Body of pancreas (tissue), 4 donors: ENCODE measurements at regions not wholly inside any gene's neighbourhood (a gene's known extent, or its start where the extent isn't known, plus 50 kb on each side); places are given as distances from the start of the nearest gene placed in this dataset.
"Not testable (repeated sequence)": the region's sequence is repeated elsewhere in the genome, so short reads cannot be mapped to it uniquely, and the experiment has no call there.

Source experiments
- ATAC-seq: fragments of 150-250 bp; one replicate; pipeline ENCODE4 v1.9.1; 2016
- DNase-seq, 4 donors: peaks; one replicate each; pipeline ENCODE4 v3.0.0-alpha.2; 2019
- H3K27ac ChIP-seq, 4 donors: fragments of 200-600 bp; sonication (generic); 1 replicate in 3 of 4; 2 replicates in 1 of 4; pipeline versions ENCODE4 v1.5.1 to v1.6.1; 2016 to 2019; ENCODE audit warnings: mild to moderate bottlenecking in 1 of 4, mixed read lengths in 1 of 4, moderate library complexity in 1 of 4
- H3K27me3 ChIP-seq, 2 donors: fragments of 200-600 bp; sonication (generic); one replicate each; pipeline ENCODE4 v1.6.0; 2016; ENCODE audit warnings: mild to moderate bottlenecking in 1 of 2
- H3K36me3 ChIP-seq, 2 donors: fragments of 200-600 bp; sonication (generic); replicated peaks in 1 of 2; 2 replicates each; pipeline ENCODE4 v1.5.1; 2016; ENCODE audit warnings: low read depth in 2 of 2; ENCODE audit not compliant: insufficient read depth in 1 of 2
- H3K4me1 ChIP-seq: fragments of 200-600 bp; sonication (generic); one replicate; pipeline ENCODE4 v1.6.0; 2016
- H3K4me3 ChIP-seq, 2 donors: fragments of 200-600 bp; sonication (generic); 1 replicate in 1 of 2; 2 replicates in 1 of 2; pipeline ENCODE4 v1.5.1; 2016 to 2019
- H3K9me3 ChIP-seq, 3 donors: fragments of 200-600 bp; sonication (generic); 1 replicate in 2 of 3; 2 replicates in 1 of 3; pipeline ENCODE4 v1.5.1; 2016
- POLR2A ChIP-seq, 3 donors: fragments of 450-650 bp; IDR thresholded peaks; one replicate each; pipeline ENCODE4 v1.6.1; 2016; ENCODE audit warnings: antibody characterized with exemption in 3 of 3, mild to moderate bottlenecking in 2 of 3
- WGBS, 2 donors: methylation state at CpG; one replicate each; pipeline ENCODE4 v1.1.5; 2017; 5-methylcytosine and 5-hydroxymethylcytosine counted together
- intact Hi-C: fragments of 100-400 bp; cut with DNase I; formaldehyde crosslinking; loops from one replicate; pipeline ENCODE4 v1.15.1; 2023
- TF ChIP-seq, protein P1 (sequence below), 7 experiments: fragments of 450-650 bp in 4 of 7; fragments of 200-600 bp in 3 of 7; sonication (generic) in 3 of 7; IDR thresholded peaks; one replicate each; pipeline ENCODE4 v1.5.1; 2016 to 2019; ENCODE audit warnings: antibody characterized with exemption in 7 of 7

DNA sequence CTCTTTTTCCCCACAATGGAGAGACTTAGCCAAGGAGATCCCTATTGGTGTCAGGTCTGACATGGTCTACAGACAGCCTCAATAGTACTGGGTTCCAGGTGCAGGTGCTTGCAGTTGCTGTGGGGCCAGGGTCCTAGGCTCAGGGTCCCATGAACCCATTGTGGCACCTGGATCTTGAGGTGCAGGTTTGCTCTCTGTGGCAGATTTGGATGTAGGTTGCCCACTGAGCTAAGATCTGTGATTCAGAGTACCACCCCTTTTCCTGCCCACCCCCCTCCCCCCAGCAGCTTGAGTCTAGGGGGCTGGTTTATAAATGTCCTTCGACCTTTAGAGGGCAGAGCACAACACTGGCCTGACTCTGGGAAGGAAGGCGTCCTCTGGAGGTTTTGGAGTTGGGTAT, 147.0 kb downstream of the APIP start:
- intact Hi-C loops, result no loop called here
- TF ChIP-seq POLR2A (IDR thresholded peaks at IDR 0.05), result no peak
- TF ChIP-seq, protein P1, sequence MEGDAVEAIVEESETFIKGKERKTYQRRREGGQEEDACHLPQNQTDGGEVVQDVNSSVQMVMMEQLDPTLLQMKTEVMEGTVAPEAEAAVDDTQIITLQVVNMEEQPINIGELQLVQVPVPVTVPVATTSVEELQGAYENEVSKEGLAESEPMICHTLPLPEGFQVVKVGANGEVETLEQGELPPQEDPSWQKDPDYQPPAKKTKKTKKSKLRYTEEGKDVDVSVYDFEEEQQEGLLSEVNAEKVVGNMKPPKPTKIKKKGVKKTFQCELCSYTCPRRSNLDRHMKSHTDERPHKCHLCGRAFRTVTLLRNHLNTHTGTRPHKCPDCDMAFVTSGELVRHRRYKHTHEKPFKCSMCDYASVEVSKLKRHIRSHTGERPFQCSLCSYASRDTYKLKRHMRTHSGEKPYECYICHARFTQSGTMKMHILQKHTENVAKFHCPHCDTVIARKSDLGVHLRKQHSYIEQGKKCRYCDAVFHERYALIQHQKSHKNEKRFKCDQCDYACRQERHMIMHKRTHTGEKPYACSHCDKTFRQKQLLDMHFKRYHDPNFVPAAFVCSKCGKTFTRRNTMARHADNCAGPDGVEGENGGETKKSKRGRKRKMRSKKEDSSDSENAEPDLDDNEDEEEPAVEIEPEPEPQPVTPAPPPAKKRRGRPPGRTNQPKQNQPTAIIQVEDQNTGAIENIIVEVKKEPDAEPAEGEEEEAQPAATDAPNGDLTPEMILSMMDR (IDR thresholded peaks at IDR 0.05), result no peak
- Histone ChIP-seq H3K36me3 (no peaks in the 10 kb centered on the region), H3K9me3 (no peaks in the 10 kb centered on the region), H3K27me3 (no peaks in the 10 kb centered on the region), H3K4me3 (no peak overlapping the region), H3K4me1 (no peaks in the 10 kb centered on the region), H3K27ac (no peak overlapping the region)
- DNase-seq (no peak), ATAC-seq (no peak)
- whole genome bisulfite sequencing, 2 donors, result 68 to 80% methylated on average over 2 of the region's 2 CpGs

DNA sequence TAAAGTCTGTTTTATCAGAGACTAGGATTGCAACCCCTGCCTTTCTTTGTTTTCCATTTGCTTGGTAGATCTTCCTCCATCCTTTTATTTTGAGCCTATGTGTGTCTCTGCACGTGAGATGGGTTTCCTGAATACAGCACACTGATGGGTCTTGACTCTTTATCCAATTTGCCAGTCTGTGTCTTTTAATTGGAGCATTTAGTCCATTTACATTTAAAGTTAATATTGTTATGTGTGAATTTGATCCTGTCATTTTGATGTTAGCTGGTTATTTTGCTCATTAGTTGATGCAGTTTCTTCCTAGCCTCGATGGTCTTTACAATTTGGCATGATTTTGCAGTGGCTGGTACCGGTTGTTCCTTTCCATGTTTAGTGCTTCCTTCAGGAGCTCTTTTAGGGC, 141.7 kb downstream of the EHF start:
- ATAC-seq, H3K4me1 ChIP-seq, H3K27ac ChIP-seq, H3K4me3 ChIP-seq, DNase-seq, H3K36me3 ChIP-seq, H3K9me3 ChIP-seq, H3K27me3 ChIP-seq, intact Hi-C loops: not testable (repeated sequence)
- WGBS, 2 donors, result 75% methylated on average over 1 of the region's 3 CpGs; no CpG with 5 or more reads in 1 of the 2 donors

DNA sequence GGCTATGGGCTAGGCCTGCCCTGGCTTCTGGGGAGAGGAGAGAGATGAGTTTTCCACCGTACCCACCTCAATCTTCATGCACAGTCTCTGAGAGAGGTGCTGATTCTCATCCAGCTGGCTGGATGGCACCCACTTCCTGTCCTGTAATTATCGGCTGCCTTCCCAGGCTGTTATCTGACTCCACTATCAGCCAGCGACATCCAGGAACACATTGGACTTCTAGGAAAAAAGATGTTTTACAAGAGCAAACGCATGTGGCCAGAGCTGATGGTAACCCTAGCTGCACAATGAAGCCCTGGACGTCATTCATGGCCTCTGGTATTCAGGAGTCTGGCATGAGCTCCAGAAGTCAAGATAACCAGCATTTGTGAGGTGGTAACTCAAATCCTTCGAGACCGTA, 137.4 kb downstream of the EHF start:
- Histone ChIP-seq H3K36me3 (no peaks in the 10 kb centered on the region), H3K4me3 (no peak overlapping the region), H3K9me3 (no peaks in the 10 kb centered on the region), H3K27me3 (no peaks in the 10 kb centered on the region), H3K4me1 (no peaks in the 10 kb centered on the region), H3K27ac (no peak overlapping the region)
- WGBS, 2 donors, result 47 to 58% methylated on average over 7 of the region's 7 CpGs
- DNase-seq, result no peak
- no peak for ATAC-seq
- TF ChIP-seq POLR2A (IDR thresholded peaks at IDR 0.05), result no peak
- intact Hi-C loops, result no loop called here

DNA sequence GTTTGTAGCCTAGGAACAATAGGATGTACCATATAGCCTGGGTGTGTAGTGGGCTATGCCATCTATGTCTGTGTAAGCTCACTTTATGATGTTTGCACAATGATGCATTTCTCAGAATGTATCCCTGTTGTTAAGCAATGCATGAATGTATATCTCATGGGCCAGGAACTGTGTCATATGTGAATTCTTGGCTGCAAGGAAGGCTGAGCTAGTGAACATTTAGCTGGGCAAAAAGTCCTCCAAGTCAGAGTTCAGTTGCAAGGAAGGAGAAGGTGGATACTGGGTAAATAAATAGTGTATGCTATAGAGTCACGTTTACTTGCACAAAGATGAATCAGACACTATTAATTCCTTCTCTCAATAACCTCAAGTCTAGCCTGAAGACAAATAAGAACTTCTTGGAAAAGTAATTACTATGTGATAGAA, 136.1 kb downstream of the EHF start:
- H3K36me3 ChIP-seq, result no peaks in the 10 kb centered on the region
- H3K4me1 ChIP-seq, result no peaks in the 10 kb centered on the region
- 41 to 75% methylated on average over 1 of the region's 1 CpG for WGBS, 2 donors
- no peak overlapping the region for H3K4me3 ChIP-seq
- intact Hi-C loops, result no loop called here
- H3K27me3 ChIP-seq, result no peaks in the 10 kb centered on the region
- TF ChIP-seq, protein P1 (IDR thresholded peaks at IDR 0.05), result no peak
- no peak for TF ChIP-seq POLR2A (IDR thresholded peaks at IDR 0.05)
- H3K9me3 ChIP-seq, result no peaks in the 10 kb centered on the region
- ATAC-seq, result no peak
- no peak overlapping the region for H3K27ac ChIP-seq
- DNase-seq, result no peak

DNA sequence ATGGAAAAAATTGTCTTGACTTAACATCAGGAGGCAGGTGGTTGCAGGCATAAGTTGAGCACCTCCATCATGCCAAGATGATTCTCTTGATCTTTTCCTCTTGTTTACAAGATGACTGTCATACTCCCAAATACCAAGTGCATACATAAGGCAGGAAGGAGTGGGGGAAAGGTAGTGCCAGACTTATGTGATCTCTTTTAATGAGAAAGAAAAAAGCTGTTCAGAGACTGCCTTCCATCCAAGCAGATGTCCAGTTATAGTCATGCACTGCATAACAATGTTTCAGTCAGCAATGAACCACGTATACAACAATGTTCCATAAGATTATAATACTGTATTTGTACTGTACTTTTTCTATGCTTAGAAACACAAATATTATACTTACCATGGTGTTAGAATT, 135.7 kb downstream of the EHF start:
- TF ChIP-seq, protein P1 (IDR thresholded peaks at IDR 0.05), result no peak
- TF ChIP-seq POLR2A (IDR thresholded peaks at IDR 0.05), result no peak
- DNase-seq (no peak), ATAC-seq (no peak)
- WGBS, 2 donors, result 76 to 88% methylated on average over 1 of the region's 1 CpG
- no peaks in the 10 kb centered on the region for H3K36me3 ChIP-seq
- no peak overlapping the region for H3K4me3 ChIP-seq
- H3K27ac ChIP-seq, result no peak overlapping the region
- no peaks in the 10 kb centered on the region for H3K27me3 ChIP-seq
- intact Hi-C loops, result no loop called here
- H3K4me1 ChIP-seq, result no peaks in the 10 kb centered on the region
- H3K9me3 ChIP-seq, result no peaks in the 10 kb centered on the region

DNA sequence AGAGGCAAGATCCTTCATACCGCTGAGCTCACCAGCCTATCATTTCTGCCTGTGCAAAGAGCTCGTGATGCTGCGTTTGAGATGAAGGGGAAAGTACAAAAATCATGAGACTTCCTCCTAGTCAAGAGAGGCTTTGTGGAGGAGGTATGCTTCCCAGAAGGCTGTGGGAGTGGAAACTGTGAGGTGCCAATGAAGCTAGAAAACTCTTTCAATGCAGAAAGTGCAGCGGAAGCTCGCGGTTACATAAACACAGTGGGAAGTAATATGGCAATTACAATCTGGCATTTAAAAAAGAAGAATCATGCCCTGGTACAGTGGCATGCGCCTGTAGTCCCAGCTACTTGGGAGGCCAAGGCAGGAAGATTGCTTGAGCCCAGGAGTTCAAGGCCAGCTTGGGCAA, 134.8 kb downstream of the EHF start:
- 87 to 90% methylated on average over 7 of the region's 7 CpGs for WGBS, 2 donors
- no peak for TF ChIP-seq POLR2A (IDR thresholded peaks at IDR 0.05)
- TF ChIP-seq, protein P1 (IDR thresholded peaks at IDR 0.05), result no peak
- ATAC-seq (no peak), DNase-seq (no peak)
- Histone ChIP-seq H3K9me3 (no peaks in the 10 kb centered on the region), H3K27me3 (no peaks in the 10 kb centered on the region), H3K4me1 (no peaks in the 10 kb centered on the region), H3K27ac (no peak overlapping the region), H3K36me3 (no peaks in the 10 kb centered on the region), H3K4me3 (no peak overlapping the region)
- intact Hi-C loops, result no loop called here
